ENCODE measurements at regions not wholly inside any gene's neighbourhood (a gene's known extent, or its start where the extent isn't known, plus 50 kb on each side); places are given as distances from the start of the nearest gene placed in this dataset.

DNA sequence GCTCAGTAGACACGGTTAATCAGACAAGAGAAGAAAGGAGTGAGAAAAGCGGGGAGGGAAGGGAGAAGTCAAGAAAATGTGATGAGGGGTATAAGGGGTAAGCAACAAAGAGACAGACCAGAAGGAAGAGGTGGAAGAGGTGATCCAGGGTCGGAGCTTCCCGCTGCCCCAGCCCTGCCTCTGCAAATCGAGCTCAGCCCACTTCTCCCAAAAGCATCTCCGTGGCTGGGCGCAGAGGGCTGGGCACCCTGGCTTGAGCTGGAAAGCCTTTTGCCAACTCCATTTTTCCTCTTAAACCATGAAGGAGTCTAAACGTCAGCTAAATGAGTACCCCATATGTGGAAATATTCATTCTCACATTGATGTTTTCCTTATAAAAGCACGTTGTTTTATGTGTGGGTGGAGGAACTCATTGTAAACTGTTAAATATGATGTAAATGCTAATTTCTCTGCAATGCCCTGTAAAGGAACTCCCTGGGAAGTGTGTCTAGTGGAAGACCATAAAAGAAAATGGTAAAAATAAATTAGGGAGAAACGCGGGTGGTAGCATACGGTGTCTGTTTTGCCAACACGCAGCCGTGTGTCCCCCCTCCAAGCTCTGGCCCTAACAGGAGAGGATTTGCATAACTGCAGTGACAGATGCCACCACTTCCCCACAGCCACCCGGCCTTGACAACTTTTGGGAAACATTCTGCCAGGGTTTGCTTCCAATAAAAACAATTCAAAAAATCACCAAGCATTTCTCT lies 55.2 kb upstream of the MAFB start:
- DNase-seq (ENCODE audit: extremely low read depth in 1 of 4, low spot score in 3 of 4): no peak
- POLR2A ChIA-PET: interaction anchor here (0.7 to 0.8 kb wide), 3 partner anchors 10 to 16 kb away, joined by 3 read pairs; no protein-coding TSS in a partner anchor
- intact Hi-C loops (cut with micrococcal nuclease) (no loop called here), in situ Hi-C loops (cut with MboI) (no loop called here)
- Histone ChIP-seq H2AFZ (ENCODE audit: low read depth, low read length) (no peak overlapping the region), H3K4me1 (replicated peaks in 1 of 2; ENCODE audit: control insufficient read depth in 2 of 2, insufficient read depth in 2 of 2, low read length in 2 of 2) (no peaks in the 10 kb centered on the region), H4K20me1 (replicated peaks; ENCODE audit: control insufficient read depth, insufficient read depth, low read length) (peaks cover 3% of the 10 kb centered on the region; the same call in 1 of the 2 replicates), H3K27ac (ENCODE audit: extremely low read depth, low read depth, low read length) (no peak overlapping the region), H3K9me1 (ENCODE audit: control insufficient read depth, insufficient read depth, low read length) (no peaks in the 10 kb centered on the region), H3K4me3 (no peak overlapping the region), H3K9ac (ENCODE audit: insufficient read depth in 1 of 2, low read depth in 2 of 2, low read length in 2 of 2) (no peak overlapping the region), H3K9me3 (replicated peaks; ENCODE audit: control insufficient read depth, insufficient read depth, low read depth, low read length) (no peaks in the 10 kb centered on the region), H3K27me3 (ENCODE audit: control insufficient read depth in 2 of 2, insufficient read depth in 2 of 2, low read length in 2 of 2) (peaks cover 5 to 21% of the 10 kb centered on the region in 2 experiments; a peak in 3 of 5 replicates), H3K36me3 (ENCODE audit: control insufficient read depth, insufficient read depth, low read length) (no peaks in the 10 kb centered on the region), H3K4me2 (ENCODE audit: insufficient read depth, low read length) (no peak overlapping the region), H3K79me2 (ENCODE audit: control insufficient read depth, insufficient read depth, low read length) (no peaks in the 10 kb centered on the region)
- FAIRE-seq: no peak
- ATAC-seq: no peak
- BruUV-seq (replicated peaks): no TSS peak
- CTCF ChIA-PET (ENCODE audit: low intra/inter-chr PET ratio): no interaction called here
- 0% methylated on average over 15 of the region's 15 CpGs for WGBS (ENCODE audit: insufficient coverage, low coverage, missing lambda C conversion rate)
- TF ChIP-seq HNRNPUL1 (IDR thresholded peaks at IDR 0.05; ENCODE audit: low read length): no peak
- no peak for TF ChIP-seq SIN3B (IDR thresholded peaks at IDR 0.05; ENCODE audit: low read depth)
- TF ChIP-seq SETDB1 (IDR thresholded peaks at IDR 0.05; ENCODE audit: low read length): no peak
- TF ChIP-seq IFI16 (CRISPR knock-in tag; IDR thresholded peaks at IDR 0.05): no peak
- TF ChIP-seq MYC (IDR thresholded peaks at IDR 0.05; ENCODE audit: low read depth, low read length): no peak
- no peak for TF ChIP-seq MYC (CRISPR knock-in tag; IDR thresholded peaks at IDR 0.05; ENCODE audit: borderline replicate concordance, low read depth)
- TF ChIP-seq, protein P1, sequence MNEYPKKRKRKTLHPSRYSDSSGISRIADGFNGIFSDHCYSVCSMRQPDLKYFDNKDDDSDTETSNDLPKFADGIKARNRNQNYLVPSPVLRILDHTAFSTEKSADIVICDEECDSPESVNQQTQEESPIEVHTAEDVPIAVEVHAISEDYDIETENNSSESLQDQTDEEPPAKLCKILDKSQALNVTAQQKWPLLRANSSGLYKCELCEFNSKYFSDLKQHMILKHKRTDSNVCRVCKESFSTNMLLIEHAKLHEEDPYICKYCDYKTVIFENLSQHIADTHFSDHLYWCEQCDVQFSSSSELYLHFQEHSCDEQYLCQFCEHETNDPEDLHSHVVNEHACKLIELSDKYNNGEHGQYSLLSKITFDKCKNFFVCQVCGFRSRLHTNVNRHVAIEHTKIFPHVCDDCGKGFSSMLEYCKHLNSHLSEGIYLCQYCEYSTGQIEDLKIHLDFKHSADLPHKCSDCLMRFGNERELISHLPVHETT (CRISPR knock-in tag; conservative IDR thresholded peaks at IDR 0.05 in 1 of 2, IDR thresholded peaks at IDR 0.05 in 1 of 2): no peak
- no peak for TF ChIP-seq ZHX1 (conservative IDR thresholded peaks at IDR 0.05; ENCODE audit: low read length)
- TF ChIP-seq ZNF316 (IDR thresholded peaks at IDR 0.05): no peak
- TF ChIP-seq, protein P2, sequence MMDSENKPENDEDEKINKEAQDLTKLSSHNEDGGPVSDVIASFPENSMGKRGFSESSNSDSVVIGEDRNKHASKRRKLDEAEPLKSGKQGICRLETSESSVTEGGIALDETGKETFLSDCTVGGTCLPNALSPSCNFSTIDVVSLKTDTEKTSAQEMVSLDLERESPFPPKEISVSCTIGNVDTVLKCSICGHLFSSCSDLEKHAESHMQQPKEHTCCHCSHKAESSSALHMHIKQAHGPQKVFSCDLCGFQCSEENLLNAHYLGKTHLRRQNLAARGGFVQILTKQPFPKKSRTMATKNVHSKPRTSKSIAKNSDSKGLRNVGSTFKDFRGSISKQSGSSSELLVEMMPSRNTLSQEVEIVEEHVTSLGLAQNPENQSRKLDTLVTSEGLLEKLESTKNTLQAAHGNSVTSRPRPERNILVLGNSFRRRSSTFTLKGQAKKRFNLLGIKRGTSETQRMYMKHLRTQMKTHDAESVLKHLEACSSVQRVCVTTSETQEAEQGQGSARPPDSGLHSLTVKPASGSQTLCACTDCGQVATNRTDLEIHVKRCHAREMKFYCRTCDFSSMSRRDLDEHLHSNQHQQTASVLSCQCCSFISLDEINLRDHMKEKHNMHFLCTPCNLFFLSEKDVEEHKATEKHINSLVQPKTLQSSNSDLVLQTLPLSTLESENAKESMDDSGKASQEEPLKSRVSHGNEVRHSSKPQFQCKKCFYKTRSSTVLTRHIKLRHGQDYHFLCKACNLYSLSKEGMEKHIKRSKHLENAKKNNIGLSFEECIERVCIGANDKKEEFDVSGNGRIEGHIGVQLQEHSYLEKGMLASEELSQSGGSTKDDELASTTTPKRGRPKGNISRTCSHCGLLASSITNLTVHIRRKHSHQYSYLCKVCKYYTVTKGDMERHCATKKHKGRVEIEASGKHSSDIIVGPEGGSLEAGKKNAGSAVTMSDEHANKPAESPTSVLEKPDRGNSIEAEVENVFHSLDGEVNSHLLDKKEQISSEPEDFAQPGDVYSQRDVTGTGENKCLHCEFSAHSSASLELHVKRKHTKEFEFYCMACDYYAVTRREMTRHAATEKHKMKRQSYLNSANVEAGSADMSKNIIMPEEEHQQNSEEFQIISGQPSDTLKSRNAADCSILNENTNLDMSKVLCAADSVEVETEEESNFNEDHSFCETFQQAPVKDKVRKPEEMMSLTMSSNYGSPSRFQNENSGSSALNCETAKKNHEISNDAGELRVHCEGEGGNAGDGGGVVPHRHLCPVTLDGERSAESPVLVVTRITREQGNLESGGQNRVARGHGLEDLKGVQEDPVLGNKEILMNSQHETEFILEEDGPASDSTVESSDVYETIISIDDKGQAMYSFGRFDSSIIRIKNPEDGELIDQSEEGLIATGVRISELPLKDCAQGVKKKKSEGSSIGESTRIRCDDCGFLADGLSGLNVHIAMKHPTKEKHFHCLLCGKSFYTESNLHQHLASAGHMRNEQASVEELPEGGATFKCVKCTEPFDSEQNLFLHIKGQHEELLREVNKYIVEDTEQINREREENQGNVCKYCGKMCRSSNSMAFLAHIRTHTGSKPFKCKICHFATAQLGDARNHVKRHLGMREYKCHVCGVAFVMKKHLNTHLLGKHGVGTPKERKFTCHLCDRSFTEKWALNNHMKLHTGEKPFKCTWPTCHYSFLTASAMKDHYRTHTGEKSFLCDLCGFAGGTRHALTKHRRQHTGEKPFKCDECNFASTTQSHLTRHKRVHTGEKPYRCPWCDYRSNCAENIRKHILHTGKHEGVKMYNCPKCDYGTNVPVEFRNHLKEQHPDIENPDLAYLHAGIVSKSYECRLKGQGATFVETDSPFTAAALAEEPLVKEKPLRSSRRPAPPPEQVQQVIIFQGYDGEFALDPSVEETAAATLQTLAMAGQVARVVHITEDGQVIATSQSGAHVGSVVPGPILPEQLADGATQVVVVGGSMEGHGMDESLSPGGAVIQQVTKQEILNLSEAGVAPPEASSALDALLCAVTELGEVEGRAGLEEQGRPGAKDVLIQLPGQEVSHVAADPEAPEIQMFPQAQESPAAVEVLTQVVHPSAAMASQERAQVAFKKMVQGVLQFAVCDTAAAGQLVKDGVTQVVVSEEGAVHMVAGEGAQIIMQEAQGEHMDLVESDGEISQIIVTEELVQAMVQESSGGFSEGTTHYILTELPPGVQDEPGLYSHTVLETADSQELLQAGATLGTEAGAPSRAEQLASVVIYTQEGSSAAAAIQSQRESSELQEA (IDR thresholded peaks at IDR 0.05; ENCODE audit: low read depth): no peak

All from K562 (cell line).